ENCODE measurements at regions not wholly inside any gene's neighbourhood (a gene's known extent, or its start where the extent isn't known, plus 50 kb on each side); places are given as distances from the start of the nearest gene placed in this dataset.

DNA sequence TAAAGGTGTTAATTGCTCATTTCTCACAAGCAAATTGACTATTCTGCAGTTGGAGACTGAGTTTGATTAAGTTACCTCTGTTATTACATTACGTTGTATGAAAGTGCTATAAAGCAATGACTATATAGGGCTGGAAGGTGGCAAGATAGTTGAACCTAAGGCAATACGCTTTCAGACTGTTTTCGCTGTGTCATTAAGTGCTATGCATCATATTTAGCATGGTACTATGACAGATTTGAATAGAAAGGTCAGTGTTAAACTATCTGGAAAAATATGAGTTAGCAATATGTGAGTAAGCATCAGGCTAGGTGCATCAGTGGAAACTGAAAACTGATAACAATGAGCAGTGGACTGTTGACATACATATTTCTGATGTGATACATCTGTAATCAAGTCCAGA lies 206.0 kb upstream of the ARHGAP24 start:
- DNase-seq: no peak

DNA sequence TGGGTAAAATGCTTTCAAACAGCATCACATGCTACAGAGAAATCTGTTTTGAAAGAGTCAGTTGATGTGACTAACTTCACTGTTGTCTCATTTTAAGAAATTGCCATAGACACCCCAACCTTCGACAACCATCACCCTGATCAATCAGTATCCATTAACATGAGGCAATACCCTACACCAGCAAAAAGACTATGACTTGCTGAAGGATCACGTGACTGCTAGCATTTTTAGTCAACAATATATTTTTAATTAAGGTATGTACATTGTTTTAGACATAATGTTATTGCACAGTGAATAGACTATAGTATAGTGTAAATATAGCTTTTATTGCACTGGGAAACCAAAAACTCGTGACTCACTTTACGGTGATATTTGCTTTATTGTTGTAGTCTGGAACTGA lies 200.0 kb upstream of the ARHGAP24 start:
- DNase-seq: no peak

GRCh38 chr4:85280963-85281362 lies 194.0 kb upstream of the ARHGAP24 start:
- DNase-seq: no peak

- DNase-seq: no peak
These were observed 183.7 kb upstream of the ARHGAP24 start for GRCh38 chr4:85291226-85291625.

DNA sequence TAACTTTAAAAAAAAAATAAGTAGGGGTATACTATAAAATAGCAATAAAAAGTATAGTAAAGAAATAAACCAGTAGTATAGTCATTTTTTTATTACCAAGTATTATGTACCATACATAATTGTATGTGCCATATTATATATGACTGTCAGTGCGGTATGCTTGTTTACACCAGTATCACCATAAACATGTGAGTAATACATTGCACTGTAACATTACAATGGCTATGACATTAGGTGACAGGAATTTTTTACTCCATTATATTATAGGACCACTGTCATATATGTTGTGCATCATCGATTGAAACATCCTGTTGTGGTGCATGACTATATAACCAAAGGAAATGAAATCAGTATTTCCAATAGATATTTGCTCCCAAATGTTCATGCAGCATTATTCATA lies 176.9 kb upstream of the ARHGAP24 start:
- no peak for DNase-seq

DNA sequence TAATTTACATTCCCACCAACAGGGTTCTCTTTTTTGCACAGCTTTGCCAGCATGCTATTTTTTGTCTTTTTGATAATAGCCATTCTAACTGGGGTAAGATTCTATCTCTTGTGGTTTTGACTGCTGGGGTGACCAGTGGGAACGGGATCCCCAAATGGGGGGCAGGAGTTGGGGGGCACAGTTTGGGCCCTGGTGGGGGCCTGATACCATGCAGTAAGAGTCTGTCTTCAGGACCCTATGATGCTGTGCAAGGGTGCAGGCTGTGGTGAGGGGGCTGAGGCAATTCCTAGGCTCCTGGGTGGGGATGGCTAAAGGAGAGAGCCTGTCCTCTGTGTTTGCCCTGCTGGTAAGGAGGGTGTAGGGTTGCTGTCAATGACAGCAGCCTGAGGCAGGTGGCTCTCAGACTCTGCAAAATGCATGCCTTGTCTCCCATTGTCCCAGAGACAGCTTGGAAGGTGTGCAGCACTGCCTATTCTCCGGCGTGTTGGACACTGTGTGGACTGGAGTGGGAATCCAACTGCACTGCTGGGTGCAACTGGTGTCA lies 172.7 kb upstream of the ARHGAP24 start:
- DNase-seq: no peak

- no peak for DNase-seq
These were observed 172.2 kb upstream of the ARHGAP24 start for GRCh38 chr4:85302756-85303155.

- no peak for DNase-seq
These were observed 156.5 kb upstream of the ARHGAP24 start for GRCh38 chr4:85318415-85318814.

- no peak for DNase-seq
These were observed 116.1 kb upstream of the ARHGAP24 start for GRCh38 chr4:85358831-85359230.

DNA sequence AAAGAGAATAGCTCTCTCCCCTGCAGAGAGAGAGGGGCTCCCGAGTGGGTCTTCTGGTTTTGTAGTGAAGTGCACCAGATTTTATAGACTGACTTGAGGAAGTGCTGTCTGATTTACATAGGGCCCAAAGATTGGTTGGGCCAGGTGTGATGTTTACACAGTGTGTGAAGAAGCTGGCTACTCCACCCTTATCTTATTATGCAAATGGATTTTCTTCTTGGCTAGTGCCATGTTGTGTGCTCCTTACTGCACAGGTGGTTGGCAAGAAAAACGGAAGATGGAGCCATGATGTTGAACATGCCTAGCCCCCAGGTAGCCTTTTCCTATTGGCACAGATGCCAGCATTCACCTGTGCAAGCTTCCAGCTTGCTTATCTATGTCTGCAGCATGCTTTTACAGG lies 112.4 kb upstream of the ARHGAP24 start:
- DNase-seq: no peak

DNA sequence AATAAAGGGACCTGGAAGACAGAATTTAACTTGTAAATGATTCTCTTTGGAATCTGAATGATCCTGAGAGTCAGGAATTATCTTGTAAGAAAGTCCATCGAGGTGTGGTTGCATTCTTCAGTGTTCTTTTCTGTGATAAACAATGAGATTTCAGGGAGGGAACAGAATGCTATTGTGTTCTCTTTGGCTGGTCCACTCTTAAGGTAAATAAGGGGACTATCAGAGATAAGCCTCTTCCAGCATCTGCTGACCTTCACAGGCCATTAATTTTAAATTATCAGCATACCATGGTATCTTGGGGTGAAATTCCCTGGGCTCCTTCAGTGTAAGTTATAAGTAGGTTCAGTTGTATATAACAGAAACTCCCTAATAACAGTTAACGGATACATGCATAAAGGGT lies 107.1 kb upstream of the ARHGAP24 start:
- DNase-seq: no peak

- DNase-seq: no peak
These were observed 106.7 kb upstream of the ARHGAP24 start for GRCh38 chr4:85368240-85368639.

DNA sequence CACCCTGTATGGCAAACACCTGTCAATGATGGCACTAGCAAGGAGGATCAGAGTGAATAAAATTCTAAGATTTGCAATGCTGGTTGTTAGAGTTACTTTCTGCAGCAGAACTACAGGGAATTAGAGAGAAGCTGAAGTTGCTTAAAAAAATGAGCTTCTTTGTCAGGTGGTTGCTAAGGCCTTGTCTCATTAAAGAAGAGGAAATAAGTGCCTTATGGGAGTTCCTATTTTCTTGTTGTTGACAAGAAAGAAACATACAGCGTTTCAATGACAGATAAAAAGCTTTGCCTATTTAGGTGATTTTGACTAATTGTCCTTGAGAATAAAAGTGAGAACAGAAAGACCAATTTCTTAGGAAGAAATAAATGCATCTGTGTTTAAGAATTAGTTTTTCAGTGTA lies 106.0 kb upstream of the ARHGAP24 start:
- no peak for DNase-seq

DNA sequence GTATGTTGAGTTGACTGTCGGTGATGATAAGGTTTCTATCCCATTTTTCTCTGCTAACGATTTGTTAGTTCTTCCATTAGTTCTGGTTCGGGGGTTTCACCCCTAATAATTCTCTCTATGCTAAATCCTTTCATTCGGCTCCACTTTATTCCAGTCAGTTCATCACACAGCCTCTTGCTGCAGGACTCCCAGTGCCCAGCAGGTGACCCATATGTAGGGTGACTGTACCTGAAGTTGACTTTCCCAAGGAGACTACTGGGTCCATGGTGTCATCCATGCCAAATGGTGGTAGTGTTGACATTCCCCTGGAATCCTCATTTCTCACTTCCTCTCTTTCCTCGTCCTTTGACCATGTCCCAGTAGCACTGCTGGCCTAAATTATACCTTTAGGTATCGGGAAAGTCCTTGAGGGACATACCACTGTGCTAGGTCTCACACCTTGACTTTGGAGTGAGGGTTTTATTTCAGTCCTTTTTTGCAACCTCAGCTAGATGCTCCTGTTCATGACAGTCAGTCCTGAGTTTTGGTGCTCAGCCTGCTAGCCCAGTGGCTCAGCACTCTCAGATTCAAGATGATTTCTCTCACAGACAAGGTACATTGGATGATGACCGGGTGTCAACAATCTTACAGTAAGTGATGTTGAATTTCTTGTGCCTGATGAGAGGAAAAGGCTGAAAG lies 105.1 kb upstream of the ARHGAP24 start:
- DNase-seq: no peak

DNA sequence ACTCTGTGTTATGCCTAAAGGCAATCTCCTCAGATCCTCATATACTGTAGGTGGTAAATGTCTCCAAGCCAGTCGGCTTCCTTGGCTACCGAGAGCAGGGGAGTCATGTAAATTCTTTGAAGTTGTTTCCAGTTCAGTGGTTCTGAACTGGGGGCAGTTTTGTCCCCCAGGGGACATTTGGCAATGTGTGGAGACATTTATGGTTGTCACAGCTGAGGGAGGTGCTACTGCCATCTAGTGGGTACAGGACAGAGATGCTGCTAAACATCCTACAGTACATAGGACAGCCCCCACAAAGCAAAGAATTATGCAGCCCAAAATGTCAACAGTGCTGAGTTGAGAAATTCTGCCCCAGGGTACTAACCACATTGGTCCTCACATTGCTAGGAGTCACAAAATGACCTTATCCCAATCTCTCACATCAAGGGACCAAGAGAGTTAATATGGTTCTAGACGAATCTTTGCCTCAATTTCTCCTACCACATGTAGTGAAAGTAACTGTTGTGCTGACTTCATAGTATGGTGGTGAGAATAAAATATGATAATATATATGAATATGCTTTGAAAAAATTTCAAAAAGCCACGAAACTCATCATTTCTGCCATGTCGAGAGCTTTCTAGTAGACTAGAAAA lies 104.4 kb upstream of the ARHGAP24 start:
- no peak for DNase-seq

- no peak for DNase-seq
These were observed 102.0 kb upstream of the ARHGAP24 start for GRCh38 chr4:85372966-85373365.

DNA sequence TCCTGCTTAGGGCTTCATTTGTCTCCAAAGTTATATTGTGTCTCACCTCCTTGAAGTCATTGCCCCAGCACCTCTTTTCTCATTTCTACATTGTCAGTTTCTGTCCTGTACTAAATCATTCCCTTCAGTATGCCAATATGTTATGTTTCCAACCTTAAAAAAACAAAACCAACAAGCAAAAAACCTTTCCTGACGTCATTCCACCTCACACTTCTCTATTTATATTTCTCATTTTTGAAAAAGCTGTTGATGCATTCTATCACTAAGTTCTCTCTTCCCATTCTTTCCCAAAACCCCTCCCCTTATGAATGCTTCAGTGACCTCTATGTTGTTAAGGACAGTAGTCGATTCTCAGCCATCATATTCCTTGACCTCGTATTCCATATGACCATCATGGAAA lies 98.7 kb upstream of the ARHGAP24 start:
- no peak for DNase-seq

GRCh38 chr4:85381968-85382367 lies 93.0 kb upstream of the ARHGAP24 start:
- DNase-seq: no peak

DNA sequence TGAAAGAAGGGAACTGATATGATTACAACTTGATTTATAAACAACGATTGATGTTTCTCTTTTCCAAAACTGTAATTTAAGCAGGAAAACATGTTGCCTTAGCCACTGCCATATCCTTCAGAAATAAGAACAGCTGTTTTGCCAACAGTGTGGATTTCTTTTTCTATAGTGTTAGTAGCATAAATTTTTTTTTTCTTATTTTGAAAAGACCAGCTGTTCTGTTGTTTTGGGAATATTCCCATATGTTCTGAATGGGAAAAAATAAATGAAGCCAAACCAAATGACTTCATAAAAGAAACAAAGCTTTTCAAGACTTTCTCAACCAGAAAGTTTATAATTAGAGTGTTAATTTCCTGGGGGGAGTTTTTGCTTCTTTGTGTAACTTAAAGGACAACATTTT lies 83.9 kb upstream of the ARHGAP24 start:
- no peak for DNase-seq

- no peak for DNase-seq
These were observed 83.2 kb upstream of the ARHGAP24 start for GRCh38 chr4:85391589-85392410.

DNA sequence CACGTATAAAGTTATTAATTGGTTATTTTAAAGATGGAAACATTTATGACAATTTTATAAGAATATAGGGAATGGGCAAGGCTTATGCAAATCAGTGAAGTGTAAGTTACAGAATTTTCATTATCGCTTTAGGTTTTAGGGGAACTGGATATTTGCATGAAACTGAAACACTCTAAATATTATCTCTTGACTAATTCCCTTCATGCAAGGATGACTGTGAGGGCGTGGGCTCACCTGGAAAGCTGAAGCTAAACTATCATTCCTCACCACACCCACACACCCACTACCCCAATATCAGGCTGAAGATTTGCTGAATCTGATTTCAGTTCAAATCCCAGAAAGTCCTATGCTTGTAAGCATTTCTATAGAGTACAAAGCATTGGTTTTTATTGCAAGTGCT lies 81.7 kb upstream of the ARHGAP24 start:
- DNase-seq: no peak

DNA sequence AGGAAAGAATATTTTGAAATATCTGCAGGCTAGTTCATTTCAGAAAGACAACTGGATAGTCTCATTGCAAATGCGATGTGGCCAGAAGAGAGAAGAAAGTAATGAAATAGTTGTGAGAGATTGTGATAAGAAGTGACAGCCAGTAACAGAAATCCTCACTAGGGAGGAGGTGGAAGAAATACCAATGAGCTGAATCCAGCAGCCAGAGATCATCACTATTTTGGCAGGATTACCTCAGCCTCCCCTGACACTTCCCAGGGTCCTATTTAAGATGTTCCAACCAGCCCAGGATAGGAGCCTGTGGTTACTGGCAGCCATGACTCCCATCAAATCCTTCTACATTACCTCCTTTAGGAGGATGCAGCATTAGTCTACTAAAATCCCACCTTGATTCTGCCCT lies 76.7 kb upstream of the ARHGAP24 start:
- no peak for DNase-seq

- no peak for DNase-seq
These were observed 75.7 kb upstream of the ARHGAP24 start for GRCh38 chr4:85399270-85399669.

GRCh38 chr4:85402371-85402770 lies 72.6 kb upstream of the ARHGAP24 start:
- no peak for DNase-seq

Data from central memory CD4-positive, alpha-beta T cell (primary cell).